ENCODE measurements at regions not wholly inside any gene's neighbourhood (a gene's known extent, or its start where the extent isn't known, plus 50 kb on each side); places are given as distances from the start of the nearest gene placed in this dataset.

DNA sequence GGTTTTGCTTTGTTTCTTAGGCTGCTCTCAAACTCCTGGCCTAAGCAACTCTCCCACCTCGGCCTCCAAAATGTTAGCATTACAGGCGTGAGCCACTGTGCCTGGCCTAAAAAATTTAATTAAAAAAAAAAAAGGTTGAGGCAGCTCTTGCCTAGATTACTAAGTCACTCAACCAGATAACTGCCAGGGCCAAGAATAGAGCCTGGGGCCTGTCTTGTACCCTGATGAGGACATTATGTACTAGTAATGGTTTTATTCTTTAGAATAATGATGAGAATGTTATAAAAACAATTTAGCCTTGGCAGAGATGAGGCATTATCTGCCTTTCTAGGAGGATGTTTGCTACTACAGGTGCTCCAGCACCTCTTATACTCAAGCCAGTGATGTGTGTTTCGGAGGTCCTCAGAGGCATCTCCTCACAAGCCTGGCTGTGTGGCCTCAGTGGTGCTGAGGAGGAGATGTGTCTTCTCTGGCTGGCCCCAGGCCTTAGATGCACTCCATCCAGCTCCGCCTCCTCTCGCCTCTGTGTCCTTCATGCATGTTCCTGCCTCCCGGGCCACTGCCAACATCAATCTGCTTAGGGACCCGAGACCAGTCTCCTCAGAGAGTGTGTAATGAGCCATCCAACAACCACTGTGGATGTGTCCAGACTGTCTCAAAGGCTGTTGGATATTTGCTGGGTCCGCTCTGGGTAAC lies 337.7 kb upstream of the GATB start:
- no peak for DNase-seq (ENCODE audit: low read depth, low spot score)

DNA sequence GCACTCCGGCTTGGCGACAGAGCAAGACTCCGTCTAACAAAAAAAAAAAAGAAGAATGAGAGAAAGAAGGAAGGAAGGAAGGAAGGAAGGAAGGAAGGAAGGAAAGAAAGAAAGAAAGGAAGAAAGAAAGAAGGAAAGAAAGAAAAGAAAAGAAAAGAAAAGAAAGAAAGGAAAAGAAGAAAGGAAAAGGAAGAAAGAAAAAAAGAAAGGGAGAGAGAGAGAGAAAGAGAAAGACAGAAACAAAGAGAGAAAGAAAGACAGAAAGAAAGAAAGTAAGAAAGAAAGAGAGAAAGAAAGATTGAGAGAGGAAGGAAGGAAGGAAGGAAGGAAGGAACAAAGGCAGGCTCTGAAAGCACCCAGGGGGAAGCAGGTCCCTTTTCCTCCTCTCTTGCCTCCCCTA lies 336.6 kb upstream of the GATB start:
- DNase-seq (ENCODE audit: low read depth, low spot score): no peak

DNA sequence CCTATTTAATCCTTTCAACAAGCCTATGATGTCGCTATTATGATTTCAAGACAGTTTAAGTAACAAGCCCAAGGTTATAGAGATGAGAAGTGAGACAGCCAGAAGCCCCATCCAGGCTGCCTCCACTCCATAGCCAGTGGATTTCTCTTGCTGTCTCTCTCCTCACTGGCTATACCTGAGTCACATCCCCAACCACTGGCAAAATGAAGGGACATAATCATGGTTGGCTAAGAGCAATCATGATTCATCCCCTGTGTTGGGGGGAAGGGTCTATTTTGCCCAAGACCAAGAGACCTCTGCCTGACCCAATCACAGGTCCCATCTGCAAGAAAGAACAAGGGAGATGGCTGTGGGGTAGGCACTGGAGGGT lies 334.9 kb upstream of the GATB start:
- DNase-seq (ENCODE audit: low read depth, low spot score): no peak

DNA sequence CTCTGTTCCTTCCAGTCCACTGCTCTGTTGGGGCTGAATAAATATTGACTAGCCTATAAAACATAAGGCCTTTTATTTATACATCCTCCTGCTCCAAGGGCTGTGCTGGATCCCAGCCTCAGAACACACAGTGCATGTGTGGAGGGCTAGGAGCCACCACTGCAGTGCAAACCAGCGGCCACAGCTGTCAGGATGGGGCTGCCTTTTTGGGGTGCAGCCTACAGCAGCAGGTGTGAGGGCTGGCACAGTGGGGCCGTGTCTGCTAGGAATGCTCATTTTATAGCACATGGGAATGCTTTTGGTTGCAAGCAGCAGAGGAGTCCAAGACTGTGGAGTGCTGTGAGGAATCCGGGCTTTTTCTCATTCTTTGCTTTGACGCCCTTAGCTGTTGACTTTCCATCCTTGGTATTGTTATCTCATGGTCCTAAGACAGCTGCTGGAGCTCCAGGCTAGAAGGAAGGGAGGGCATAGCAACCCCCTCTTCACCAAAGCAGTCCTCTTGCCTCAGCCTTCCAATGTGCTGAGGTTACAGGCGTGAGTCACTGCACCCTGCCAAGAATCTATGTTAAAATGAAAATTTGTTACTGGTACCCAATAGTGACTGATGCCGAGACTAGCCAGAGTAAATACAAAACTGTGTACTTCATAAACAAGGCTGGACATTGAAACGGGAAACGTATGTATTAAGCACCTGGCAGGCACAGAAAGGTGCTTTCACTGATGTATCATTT lies 334.3 kb upstream of the GATB start:
- no peak for DNase-seq (ENCODE audit: low read depth, low spot score)

DNA sequence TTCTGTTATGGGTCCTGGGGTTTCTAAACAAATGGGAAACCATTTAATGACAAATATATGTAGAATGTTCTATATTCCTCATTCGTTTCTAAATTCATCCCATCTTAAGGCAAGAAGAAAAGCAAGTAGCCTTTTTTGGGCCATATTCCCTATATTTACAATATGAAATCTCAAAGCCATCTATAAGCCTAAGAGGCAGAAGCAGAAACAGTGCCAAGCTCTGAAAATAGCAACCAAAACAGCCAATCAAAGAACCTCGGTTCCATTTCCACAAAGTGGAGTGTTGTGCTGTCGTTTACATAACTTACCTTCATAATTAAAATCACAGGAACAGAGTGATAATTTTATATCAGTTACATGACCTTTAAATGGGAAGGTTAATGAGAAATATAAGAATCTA lies 330.6 kb upstream of the GATB start:
- DNase-seq (ENCODE audit: low read depth, low spot score): no peak

DNA sequence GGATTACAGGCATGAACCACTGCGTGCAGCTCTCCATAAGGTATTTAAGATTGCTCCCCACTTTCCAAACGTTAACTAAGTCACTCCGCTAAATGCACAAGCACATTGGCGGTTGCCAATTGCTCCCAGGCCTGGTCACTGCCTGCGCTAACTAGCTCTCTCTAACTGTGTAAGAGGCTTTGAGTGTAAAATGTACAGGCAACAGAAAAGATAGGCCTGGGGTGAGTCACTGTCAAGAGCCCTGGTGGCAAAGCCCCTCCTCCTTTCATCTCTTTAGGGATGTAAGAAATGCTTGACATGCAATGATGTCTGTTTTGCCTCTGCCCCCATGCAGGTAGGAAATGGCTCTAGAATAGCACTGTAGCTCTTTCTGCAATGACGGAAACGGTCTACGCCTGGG lies 329.7 kb upstream of the GATB start:
- DNase-seq (ENCODE audit: low read depth, low spot score): no peak

DNA sequence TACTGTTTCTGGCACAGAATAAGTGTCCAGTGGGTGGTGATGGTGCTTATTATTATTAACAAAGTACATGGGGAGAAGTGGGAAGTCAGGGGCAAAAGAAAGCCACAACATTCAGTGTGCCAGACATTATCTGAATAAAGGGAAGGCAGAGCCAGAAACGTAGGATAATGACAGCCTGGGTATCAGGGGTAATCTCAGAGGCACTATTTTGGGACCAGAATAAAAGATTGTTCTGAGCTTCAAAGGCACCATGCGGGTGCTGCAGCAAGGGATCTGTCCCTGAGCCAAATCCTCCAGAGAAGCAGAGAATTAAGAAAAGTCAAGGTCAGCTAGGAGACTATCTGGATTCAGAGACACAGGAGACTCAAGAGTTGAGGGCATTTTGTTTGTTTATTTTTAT lies 328.8 kb upstream of the GATB start:
- DNase-seq (ENCODE audit: low read depth, low spot score): no peak

- DNase-seq (ENCODE audit: low read depth, low spot score): no peak
Observed at GRCh38 chr4:152087335-152087734, 326.5 kb upstream of the GATB start.

- DNase-seq (ENCODE audit: low read depth, low spot score): no peak
Observed at GRCh38 chr4:152085657-152086056, 324.9 kb upstream of the GATB start.

- DNase-seq (ENCODE audit: low read depth, low spot score): no peak
Observed at GRCh38 chr4:152083338-152083737, 322.5 kb upstream of the GATB start.

DNA sequence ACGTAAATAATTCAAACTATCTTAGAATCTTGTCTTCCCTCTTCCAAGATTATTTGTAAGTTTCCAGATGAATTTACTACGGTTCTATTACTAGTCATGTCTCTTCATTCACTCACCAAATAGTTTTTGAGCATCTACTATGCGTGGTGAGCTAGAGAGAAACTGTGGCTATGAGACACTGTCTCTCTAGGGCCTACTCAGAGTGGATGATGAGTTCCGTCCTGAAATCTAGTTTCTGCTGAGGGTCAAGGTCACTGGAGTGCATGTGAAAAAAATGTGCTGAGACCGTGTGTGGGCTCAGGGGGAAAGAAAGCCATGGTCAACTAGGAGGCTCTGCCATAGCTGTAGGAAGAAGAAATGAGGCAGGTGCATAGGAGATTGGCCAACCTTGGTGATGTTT lies 320.2 kb upstream of the GATB start:
- no peak for DNase-seq (ENCODE audit: low read depth, low spot score)

GRCh38 chr4:152079543-152080293 lies 318.9 kb upstream of the GATB start:
- no peak for DNase-seq (ENCODE audit: low read depth, low spot score)

GRCh38 chr4:152079079-152079478 lies 318.3 kb upstream of the GATB start:
- no peak for DNase-seq (ENCODE audit: low read depth, low spot score)

- DNase-seq (ENCODE audit: low read depth, low spot score): no peak
Observed at GRCh38 chr4:152077582-152077981, 316.8 kb upstream of the GATB start.

- DNase-seq (ENCODE audit: low read depth, low spot score): no peak
Observed at GRCh38 chr4:152075253-152075928, 314.6 kb upstream of the GATB start.

GRCh38 chr4:152074573-152074972 lies 313.8 kb upstream of the GATB start:
- no peak for DNase-seq (ENCODE audit: low read depth, low spot score)

DNA sequence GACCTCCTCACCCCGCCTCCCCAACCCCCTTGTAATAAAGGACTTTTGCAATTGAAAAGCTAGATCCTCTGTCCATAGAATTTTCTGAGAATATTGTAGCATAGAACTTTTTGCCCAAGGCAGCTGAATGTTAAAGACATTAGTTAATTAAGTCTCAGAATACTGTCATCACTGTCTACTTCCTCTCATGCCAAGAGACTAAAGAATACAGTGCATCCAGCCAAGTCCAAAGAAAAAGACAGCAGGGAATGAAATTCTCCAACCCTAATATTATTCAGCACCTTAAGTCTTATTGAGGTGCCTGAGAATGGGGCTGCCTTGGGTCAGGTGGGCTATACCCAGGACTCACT lies 313.3 kb upstream of the GATB start:
- DNase-seq (ENCODE audit: low read depth, low spot score): no peak

GRCh38 chr4:152073351-152074087 lies 312.7 kb upstream of the GATB start:
- no peak for DNase-seq (ENCODE audit: low read depth, low spot score)

- DNase-seq (ENCODE audit: low read depth, low spot score): no peak
Observed at GRCh38 chr4:152072906-152073305, 312.1 kb upstream of the GATB start.

- no peak for DNase-seq (ENCODE audit: low read depth, low spot score)
Observed at GRCh38 chr4:152072001-152072485, 311.2 kb upstream of the GATB start.

- no peak for DNase-seq (ENCODE audit: low read depth, low spot score)
Observed at GRCh38 chr4:152070854-152071253, 310.0 kb upstream of the GATB start.
